Mesenchymal stem cell (in vitro differentiated cells and primary cell): ENCODE measurements at regions not wholly inside any gene's neighbourhood (a gene's known extent, or its start where the extent isn't known, plus 50 kb on each side); places are given as distances from the start of the nearest gene placed in this dataset.

Experiments used
- DNase-seq: peaks from one replicate; pipeline ENCODE4 v3.0.0-alpha.2; 2013
- H2AFZ ChIP-seq: one replicate; pipeline ENCODE4 v1.6.1; 2013; ENCODE audit warnings: low read depth, mild to moderate bottlenecking, control low read depth, inconsistent platforms, low read length, moderate library complexity
- H2AK5ac ChIP-seq: 2 replicates; pipeline ENCODE4 v1.6.1; 2013; ENCODE audit warnings: low read length, moderate library complexity, mild to moderate bottlenecking, inconsistent platforms; ENCODE audit not compliant: severe bottlenecking
- H2BK120ac ChIP-seq: one replicate; pipeline ENCODE4 v1.6.1; 2013; ENCODE audit warnings: low read depth, mild to moderate bottlenecking, inconsistent platforms, low read length, moderate library complexity
- H2BK12ac ChIP-seq, 2 experiments: one replicate each; pipeline ENCODE4 v1.6.1; 2013; ENCODE audit warnings: inconsistent platforms in 2 of 2, low read length in 2 of 2, mild to moderate bottlenecking in 2 of 2, moderate library complexity in 2 of 2, control low read depth in 1 of 2
- H2BK15ac ChIP-seq: one replicate; pipeline ENCODE4 v1.6.1; 2013; ENCODE audit warnings: mild to moderate bottlenecking, low read depth, inconsistent platforms; ENCODE audit not compliant: poor library complexity, severe bottlenecking
- H2BK5ac ChIP-seq: 2 replicates; pipeline ENCODE4 v1.6.1; 2013; ENCODE audit warnings: low read depth, mild to moderate bottlenecking, low read length, control low read depth, inconsistent platforms; ENCODE audit not compliant: poor library complexity, severe bottlenecking
- H3K14ac ChIP-seq, 2 experiments: one replicate each; pipeline ENCODE4 v1.6.1; 2013; ENCODE audit warnings: inconsistent platforms in 2 of 2, low read length in 2 of 2, control low read depth in 1 of 2, mild to moderate bottlenecking in 1 of 2, moderate library complexity in 1 of 2
- H3K18ac ChIP-seq, 2 experiments: one replicate each; pipeline ENCODE4 v1.6.1; 2013; ENCODE audit warnings: inconsistent platforms in 2 of 2, low read length in 2 of 2, control low read depth in 1 of 2, low read depth in 1 of 2, mild to moderate bottlenecking in 1 of 2
- H3K23ac ChIP-seq, 2 experiments: one replicate each; pipeline ENCODE4 v1.6.1; 2013; ENCODE audit warnings: inconsistent platforms in 2 of 2, low read length in 2 of 2, mild to moderate bottlenecking in 2 of 2, moderate library complexity in 2 of 2, control low read depth in 1 of 2
- H3K27ac ChIP-seq: 2 replicates; pipeline ENCODE4 v1.5.1; 2013; ENCODE audit warnings: mild to moderate bottlenecking, moderate library complexity, low read length, control low read depth, inconsistent platforms; ENCODE audit not compliant: poor library complexity, severe bottlenecking
- H3K27me3 ChIP-seq, 2 experiments: 2 replicates each; pipeline versions ENCODE4 v1.6.1 to v1.7.0; 2013; ENCODE audit warnings: low read length in 2 of 2, mild to moderate bottlenecking in 2 of 2, moderate library complexity in 2 of 2, control low read depth in 1 of 2, inconsistent platforms in 1 of 2; ENCODE audit not compliant: control insufficient read depth in 1 of 2, insufficient read depth in 1 of 2
- H3K36me3 ChIP-seq, 2 experiments: 2 replicates each; pipeline versions ENCODE4 v1.6.1 to v1.7.0; 2013; ENCODE audit warnings: low read length in 2 of 2, control low read depth in 1 of 2, inconsistent platforms in 1 of 2, low read depth in 1 of 2, mild to moderate bottlenecking in 1 of 2; ENCODE audit not compliant: insufficient read depth in 2 of 2, control insufficient read depth in 1 of 2
- H3K4ac ChIP-seq, 2 experiments: one replicate each; pipeline ENCODE4 v1.6.1; 2013; ENCODE audit warnings: inconsistent platforms in 2 of 2, low read length in 2 of 2, mild to moderate bottlenecking in 2 of 2, moderate library complexity in 2 of 2, control low read depth in 1 of 2, low read depth in 1 of 2
- H3K4me1 ChIP-seq: 2 replicates; pipeline ENCODE4 v1.6.1; 2013; ENCODE audit warnings: low read depth, low read length, control low read depth; ENCODE audit not compliant: control insufficient read depth, insufficient read depth
- H3K4me2 ChIP-seq: 2 replicates; pipeline ENCODE4 v1.6.1; 2013; ENCODE audit warnings: low read length, mild to moderate bottlenecking, inconsistent platforms; ENCODE audit not compliant: poor library complexity, severe bottlenecking
- H3K4me3 ChIP-seq, 2 experiments: 2 replicates each; pipeline versions ENCODE4 v1.5.1 to v1.7.0; 2013; ENCODE audit warnings: low read length in 2 of 2, mild to moderate bottlenecking in 2 of 2, control low read depth in 1 of 2, low read depth in 1 of 2; ENCODE audit not compliant: insufficient read depth in 1 of 2
- H3K79me1 ChIP-seq: replicated peaks from 2 replicates; pipeline ENCODE4 v1.6.1; 2013; ENCODE audit warnings: mild to moderate bottlenecking, control low read depth, low read length, inconsistent platforms; ENCODE audit not compliant: poor library complexity, severe bottlenecking
- H3K9ac ChIP-seq: 2 replicates; pipeline ENCODE4 v1.7.0; 2013; ENCODE audit warnings: mild to moderate bottlenecking, low read length, moderate library complexity
- H3K9me3 ChIP-seq: 2 replicates; pipeline ENCODE4 v1.7.0; 2013; ENCODE audit warnings: mild to moderate bottlenecking, low read length; ENCODE audit not compliant: control insufficient read depth
- H4K8ac ChIP-seq: one replicate; pipeline ENCODE4 v1.6.1; 2013; ENCODE audit warnings: inconsistent platforms, mild to moderate bottlenecking, low read length, moderate library complexity
- H4K91ac ChIP-seq: one replicate; pipeline ENCODE4 v1.6.1; 2013; ENCODE audit warnings: mild to moderate bottlenecking, low read length, inconsistent platforms
- WGBS: methylation state at CpG from one replicate; pipeline ENCODE4 v1.1.7; 2013; ENCODE audit warnings: mixed read lengths; 5-methylcytosine and 5-hydroxymethylcytosine counted together

DNA sequence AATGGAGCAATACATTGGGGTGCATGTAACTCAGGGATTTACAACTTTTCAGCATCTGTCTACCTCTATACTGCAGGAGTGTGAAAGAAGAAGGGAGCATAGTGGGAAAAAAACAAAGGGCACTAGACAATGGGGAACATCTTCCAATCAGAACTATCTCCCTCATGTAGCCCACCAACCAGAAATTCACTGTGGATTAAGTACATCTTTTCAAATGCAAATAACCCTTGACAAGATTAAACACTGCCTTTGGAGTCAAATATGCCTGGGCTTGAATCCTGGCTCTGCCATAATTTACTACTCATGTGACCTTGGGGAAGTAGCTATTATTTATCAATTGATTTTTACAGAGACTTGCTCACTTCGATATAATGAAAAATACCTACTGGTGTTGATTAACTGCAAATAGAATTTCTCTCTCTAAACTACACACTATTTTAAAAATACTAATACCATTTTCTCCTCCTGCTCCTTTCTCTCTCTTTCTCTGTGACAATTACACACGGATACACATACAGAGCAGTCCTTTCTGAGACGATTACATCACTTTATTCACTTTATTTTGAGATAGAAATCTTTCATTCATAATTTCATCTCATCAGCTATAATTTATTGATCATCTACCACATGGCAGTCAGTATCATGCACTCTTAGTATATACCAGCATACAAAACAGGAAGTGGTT, 783.7 kb downstream of the FRK start:
- no peak overlapping the region for H4K8ac ChIP-seq
- H3K27me3 ChIP-seq, result no peaks in the 10 kb centered on the region
- no peaks in the 10 kb centered on the region for H3K9me3 ChIP-seq
- no peak overlapping the region for H3K23ac ChIP-seq
- 88% methylated on average over 3 of the region's 3 CpGs for WGBS
- no peak overlapping the region for H3K14ac ChIP-seq
- H2BK5ac ChIP-seq, result no peak overlapping the region
- no peak overlapping the region for H2BK120ac ChIP-seq
- DNase-seq, result no peak
- no peak overlapping the region for H3K4me3 ChIP-seq
- H3K36me3 ChIP-seq, result no peaks in the 10 kb centered on the region
- H2AK5ac ChIP-seq, result no peak overlapping the region
- H2AFZ ChIP-seq, result no peak overlapping the region
- no peak overlapping the region for H2BK15ac ChIP-seq
- no peaks in the 10 kb centered on the region for H3K4me1 ChIP-seq
- H4K91ac ChIP-seq, result no peak overlapping the region
- H3K4me2 ChIP-seq, result no peak overlapping the region
- H3K9ac ChIP-seq, result no peak overlapping the region
- H3K79me1 ChIP-seq, result no peaks in the 10 kb centered on the region
- no peak overlapping the region for H3K4ac ChIP-seq
- no peak overlapping the region for H3K18ac ChIP-seq
- H3K27ac ChIP-seq, result no peak overlapping the region
- no peak overlapping the region for H2BK12ac ChIP-seq

DNA sequence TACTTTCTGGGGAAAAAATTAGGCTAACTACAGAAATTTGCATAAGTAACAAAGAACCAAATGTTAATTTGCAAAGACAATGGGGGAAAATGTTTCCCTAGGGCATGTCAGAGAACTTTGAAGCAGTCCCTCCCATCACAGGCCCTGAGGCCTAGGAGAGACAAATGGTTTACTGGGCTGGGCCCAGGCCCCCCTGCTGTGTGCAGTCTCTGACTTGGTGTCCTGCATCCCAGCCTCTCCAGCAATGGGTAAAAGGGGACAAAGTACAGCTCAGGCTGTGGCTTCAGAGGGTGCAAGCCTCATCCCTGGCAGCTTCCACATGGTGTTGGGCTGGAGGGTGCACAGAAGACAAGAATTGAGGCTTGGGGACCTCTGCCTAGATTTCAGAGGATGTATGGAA, 788.4 kb downstream of the FRK start:
- Histone ChIP-seq H3K4me1 (no peaks in the 10 kb centered on the region), H3K18ac (no peak overlapping the region), H2BK15ac (no peak overlapping the region), H3K4me2 (no peak overlapping the region), H3K9ac (no peak overlapping the region), H4K91ac (no peak overlapping the region), H3K27ac (no peak overlapping the region), H3K36me3 (no peaks in the 10 kb centered on the region), H3K4me3 (no peak overlapping the region), H3K14ac (no peak overlapping the region), H2AK5ac (no peak overlapping the region), H2BK120ac (no peak overlapping the region), H2BK12ac (no peak overlapping the region), H4K8ac (no peak overlapping the region), H2AFZ (no peak overlapping the region), H3K4ac (no peak overlapping the region), H2BK5ac (no peak overlapping the region), H3K23ac (no peak overlapping the region), H3K9me3 (no peaks in the 10 kb centered on the region), H3K27me3 (no peaks in the 10 kb centered on the region), H3K79me1 (no peaks in the 10 kb centered on the region)
- DNase-seq, result no peak

DNA sequence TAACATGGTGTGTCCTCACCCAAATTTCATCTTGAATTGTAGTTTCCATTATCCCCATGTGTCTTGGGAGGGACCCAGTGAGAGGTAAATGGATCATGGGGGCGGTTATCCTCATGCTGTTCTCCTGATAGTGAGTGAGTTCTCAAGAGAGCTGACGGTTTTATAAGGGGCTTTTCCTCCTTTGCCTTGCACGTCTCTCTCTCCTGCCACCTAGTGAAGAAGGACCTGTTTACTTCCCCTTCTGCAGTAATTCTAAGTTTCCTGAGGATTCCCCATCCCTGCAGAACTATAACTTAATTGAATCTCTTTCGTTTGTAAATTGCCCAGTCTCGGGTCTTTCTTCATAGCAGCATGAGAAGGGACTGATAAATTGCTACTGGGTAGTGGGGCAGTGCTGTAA, 789.3 kb downstream of the FRK start:
- Histone ChIP-seq H3K4me1 (no peaks in the 10 kb centered on the region), H3K27ac (no peak overlapping the region), H3K4me3 (no peak overlapping the region), H3K14ac (no peak overlapping the region), H3K36me3 (no peaks in the 10 kb centered on the region), H4K91ac (no peak overlapping the region), H3K18ac (no peak overlapping the region), H2AFZ (no peak overlapping the region), H3K9me3 (no peaks in the 10 kb centered on the region), H3K9ac (no peak overlapping the region), H3K4me2 (no peak overlapping the region), H4K8ac (no peak overlapping the region), H3K79me1 (no peaks in the 10 kb centered on the region), H2BK15ac (no peak overlapping the region), H3K27me3 (no peaks in the 10 kb centered on the region), H2AK5ac (no peak overlapping the region), H2BK120ac (no peak overlapping the region), H2BK5ac (no peak overlapping the region), H3K23ac (no peak overlapping the region), H3K4ac (no peak overlapping the region), H2BK12ac (no peak overlapping the region)
- 43% methylated on average over 5 of the region's 5 CpGs for WGBS
- DNase-seq, result no peak

DNA sequence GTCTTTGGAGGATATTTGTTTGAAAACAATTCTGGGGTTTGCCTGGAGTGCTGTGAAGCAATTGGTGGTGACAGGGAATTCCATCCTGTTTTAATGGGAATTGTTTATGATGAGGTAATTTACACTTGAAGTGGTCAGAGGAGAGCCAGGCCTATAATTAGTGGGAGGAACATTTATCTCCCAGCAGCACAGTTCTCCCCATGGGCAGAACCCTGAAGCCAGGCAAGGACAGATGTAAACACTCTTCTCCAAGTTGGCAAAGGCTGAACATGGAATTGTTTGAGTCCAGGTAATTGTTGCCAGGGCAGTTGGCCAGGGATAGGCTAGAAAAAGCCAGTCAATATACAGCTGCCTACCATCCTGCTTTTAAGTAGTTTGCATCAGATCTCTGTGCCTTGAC, 789.7 kb downstream of the FRK start:
- Histone ChIP-seq H3K27me3 (no peaks in the 10 kb centered on the region), H2AFZ (no peak overlapping the region), H3K4me2 (no peak overlapping the region), H2BK120ac (no peak overlapping the region), H3K9ac (no peak overlapping the region), H3K27ac (no peak overlapping the region), H2BK5ac (no peak overlapping the region), H3K9me3 (no peaks in the 10 kb centered on the region), H2BK15ac (no peak overlapping the region), H3K14ac (no peak overlapping the region), H2BK12ac (no peak overlapping the region), H3K23ac (no peak overlapping the region), H3K4me3 (no peak overlapping the region), H3K36me3 (no peaks in the 10 kb centered on the region), H4K8ac (no peak overlapping the region), H4K91ac (no peak overlapping the region), H3K79me1 (no peaks in the 10 kb centered on the region), H3K4ac (no peak overlapping the region), H3K4me1 (no peaks in the 10 kb centered on the region), H3K18ac (no peak overlapping the region), H2AK5ac (no peak overlapping the region)
- DNase-seq, result no peak
